HEK293 (cell line): ENCODE measurements at regions not wholly inside any gene's neighbourhood (a gene's known extent, or its start where the extent isn't known, plus 50 kb on each side); places are given as distances from the start of the nearest gene placed in this dataset.

Experiments
- CTCF ChIP-seq: fragments of 450-650 bp; formaldehyde crosslinking; IDR thresholded peaks from 2 replicates; pipeline ENCODE4 v1.5.1; 2016; ENCODE audit warnings: missing biosample characterization, missing genetic modification characterization
- GFI1B ChIP-seq: fragments of 450-650 bp; formaldehyde crosslinking; IDR thresholded peaks from 2 replicates; pipeline ENCODE4 v1.5.1; 2016; ENCODE audit warnings: missing biosample characterization, missing genetic modification characterization
- HOXA7 ChIP-seq: sonication (generic); formaldehyde crosslinking; IDR thresholded peaks from 2 replicates; pipeline ENCODE4 v1.8.1; 2022; ENCODE audit warnings: missing genetic modification reagents, borderline replicate concordance
- PATZ1 ChIP-seq: fragments of 450-650 bp; formaldehyde crosslinking; IDR thresholded peaks from 2 replicates; pipeline ENCODE4 v1.5.1; 2016; ENCODE audit warnings: missing biosample characterization, missing genetic modification characterization
- PBX3 ChIP-seq: sonication (generic); formaldehyde crosslinking; IDR thresholded peaks from 2 replicates; pipeline ENCODE4 v1.8.1; 2022; ENCODE audit warnings: mild to moderate bottlenecking, moderate library complexity, missing genetic modification reagents
- PRDM10 ChIP-seq: fragments of 450-650 bp; formaldehyde crosslinking; IDR thresholded peaks from 2 replicates; pipeline ENCODE4 v1.5.1; 2016; ENCODE audit warnings: missing biosample characterization, missing genetic modification characterization
- REST ChIP-seq: fragments of 450-650 bp; formaldehyde crosslinking; IDR thresholded peaks from 2 replicates; pipeline ENCODE4 v1.5.1; 2016; ENCODE audit warnings: missing biosample characterization, missing genetic modification characterization
- ZFP37 ChIP-seq: fragments of 450-650 bp; formaldehyde crosslinking; IDR thresholded peaks from 2 replicates; pipeline ENCODE4 v1.5.1; 2016; ENCODE audit warnings: missing biosample characterization, missing genetic modification characterization
- ZNF184 ChIP-seq: fragments of 450-650 bp; IDR thresholded peaks from 2 replicates; pipeline ENCODE4 v1.5.1; 2018; ENCODE audit warnings: missing biosample characterization, mild to moderate bottlenecking, missing genetic modification characterization
- ZNF19 ChIP-seq: fragments of 450-650 bp; formaldehyde crosslinking; IDR thresholded peaks from 2 replicates; pipeline ENCODE4; 2016; ENCODE audit warnings: missing biosample characterization, missing genetic modification characterization, low read depth
- ZNF211 ChIP-seq: fragments of 450-650 bp; formaldehyde crosslinking; IDR thresholded peaks from 2 replicates; pipeline ENCODE4 v1.5.1; 2016; ENCODE audit warnings: low read depth, missing biosample characterization, missing genetic modification characterization
- ZNF416 ChIP-seq: fragments of 450-650 bp; formaldehyde crosslinking; IDR thresholded peaks from 2 replicates; pipeline ENCODE4 v1.5.1; 2016; ENCODE audit warnings: missing biosample characterization, missing genetic modification characterization
- ZNF513 ChIP-seq: fragments of 450-650 bp; IDR thresholded peaks from 2 replicates; pipeline ENCODE4 v1.5.1; 2018; ENCODE audit warnings: missing biosample characterization, missing genetic modification characterization
- ZNF544 ChIP-seq: fragments of 450-650 bp; formaldehyde crosslinking; IDR thresholded peaks from 2 replicates; pipeline ENCODE4 v1.5.0; 2017; ENCODE audit warnings: missing biosample characterization, missing genetic modification characterization

- TF ChIP-seq PBX3 (CRISPR knock-in tag) = no peak
- no peak for TF ChIP-seq HOXA7 (CRISPR knock-in tag)
- TF ChIP-seq ZNF544 (tag by site-specific recombination) = no peak
- no peak for TF ChIP-seq REST (tag by site-specific recombination)
- no peak for TF ChIP-seq CTCF (tag by site-specific recombination)
- TF ChIP-seq PATZ1 = no peak
- no peak for TF ChIP-seq ZNF513
- no peak for TF ChIP-seq ZFP37 (tag by site-specific recombination)
- no peak for TF ChIP-seq ZNF184 (tag by site-specific recombination)
- no peak for TF ChIP-seq ZNF416 (tag by site-specific recombination)
- TF ChIP-seq GFI1B (tag by site-specific recombination) = no peak
- no peak for TF ChIP-seq ZNF211 (tag by site-specific recombination)
- TF ChIP-seq ZNF19 (tag by site-specific recombination) = no peak
- TF ChIP-seq PRDM10 (tag by site-specific recombination) = no peak
These were observed 69.0 kb upstream of the GYPA start for GRCh38 chr4:144209491-144209890.
